ENCODE measurements at regions not wholly inside any gene's neighbourhood (a gene's known extent, or its start where the extent isn't known, plus 50 kb on each side); places are given as distances from the start of the nearest gene placed in this dataset.

GRCh38 chr7:33716581-33717477, 188.5 kb upstream of the BMPER start:
- TF ChIP-seq CTCF (IDR thresholded peaks at IDR 0.05; ENCODE audit: borderline replicate concordance, control extremely low read depth, extremely low read depth, insufficient read depth, missing control alignments) = peak; percentile 38
- DNase-seq (ENCODE audit: low spot score) = no peak
- in situ Hi-C loops (cut with MboI; ENCODE audit: low sequenced_read_pairs, unreplicated experiment) = no loop called here

- in situ Hi-C loops (cut with MboI; ENCODE audit: low sequenced_read_pairs, unreplicated experiment) = no loop called here
- DNase-seq (ENCODE audit: low spot score) = no peak
- TF ChIP-seq CTCF (IDR thresholded peaks at IDR 0.05; ENCODE audit: borderline replicate concordance, control extremely low read depth, extremely low read depth, insufficient read depth, missing control alignments) = no peak
Measured at GRCh38 chr7:33719059-33719581, 186.2 kb upstream of the BMPER start.

- no peak for TF ChIP-seq CTCF (IDR thresholded peaks at IDR 0.05; ENCODE audit: borderline replicate concordance, control extremely low read depth, extremely low read depth, insufficient read depth, missing control alignments)
- DNase-seq (ENCODE audit: low spot score) = no peak
- in situ Hi-C loops (cut with MboI; ENCODE audit: low sequenced_read_pairs, unreplicated experiment) = no loop called here
Measured at GRCh38 chr7:33720139-33720538, 185.2 kb upstream of the BMPER start.

- DNase-seq (ENCODE audit: low spot score) = no peak
- in situ Hi-C loops (cut with MboI; ENCODE audit: low sequenced_read_pairs, unreplicated experiment) = no loop called here
- TF ChIP-seq CTCF (IDR thresholded peaks at IDR 0.05; ENCODE audit: borderline replicate concordance, control extremely low read depth, extremely low read depth, insufficient read depth, missing control alignments) = no peak
Measured at GRCh38 chr7:33720870-33721269, 184.5 kb upstream of the BMPER start.

GRCh38 chr7:33721895-33722294, 183.4 kb upstream of the BMPER start:
- in situ Hi-C loops (cut with MboI; ENCODE audit: low sequenced_read_pairs, unreplicated experiment) = no loop called here
- DNase-seq (ENCODE audit: low spot score) = no peak
- no peak for TF ChIP-seq CTCF (IDR thresholded peaks at IDR 0.05; ENCODE audit: borderline replicate concordance, control extremely low read depth, extremely low read depth, insufficient read depth, missing control alignments)

- no peak for DNase-seq (ENCODE audit: low spot score)
- in situ Hi-C loops (cut with MboI; ENCODE audit: low sequenced_read_pairs, unreplicated experiment) = no loop called here
- TF ChIP-seq CTCF (IDR thresholded peaks at IDR 0.05; ENCODE audit: borderline replicate concordance, control extremely low read depth, extremely low read depth, insufficient read depth, missing control alignments) = no peak
Measured at GRCh38 chr7:33722383-33723101, 182.8 kb upstream of the BMPER start.

Data from GM13976 (cell line).